ENCODE measurements at regions not wholly inside any gene's neighbourhood (a gene's known extent, or its start where the extent isn't known, plus 50 kb on each side); places are given as distances from the start of the nearest gene placed in this dataset.

- H3K9ac ChIP-seq (ENCODE audit: low read length in 3 of 3): no peak overlapping the region
- H3K9me3 ChIP-seq (ENCODE audit: control insufficient read depth in 2 of 3, insufficient read depth in 1 of 3, low read length in 3 of 3): no peaks in the 10 kb centered on the region
- no peaks in the 10 kb centered on the region for H3K4me1 ChIP-seq (ENCODE audit: control insufficient read depth in 2 of 3, insufficient read depth in 2 of 3, low read depth in 1 of 3, low read length in 3 of 3)
- DNase-seq (no peak), FAIRE-seq (no peak)
- intact Hi-C loops (cut with DNase I): no loop called here
- TF ChIP-seq, protein P1, sequence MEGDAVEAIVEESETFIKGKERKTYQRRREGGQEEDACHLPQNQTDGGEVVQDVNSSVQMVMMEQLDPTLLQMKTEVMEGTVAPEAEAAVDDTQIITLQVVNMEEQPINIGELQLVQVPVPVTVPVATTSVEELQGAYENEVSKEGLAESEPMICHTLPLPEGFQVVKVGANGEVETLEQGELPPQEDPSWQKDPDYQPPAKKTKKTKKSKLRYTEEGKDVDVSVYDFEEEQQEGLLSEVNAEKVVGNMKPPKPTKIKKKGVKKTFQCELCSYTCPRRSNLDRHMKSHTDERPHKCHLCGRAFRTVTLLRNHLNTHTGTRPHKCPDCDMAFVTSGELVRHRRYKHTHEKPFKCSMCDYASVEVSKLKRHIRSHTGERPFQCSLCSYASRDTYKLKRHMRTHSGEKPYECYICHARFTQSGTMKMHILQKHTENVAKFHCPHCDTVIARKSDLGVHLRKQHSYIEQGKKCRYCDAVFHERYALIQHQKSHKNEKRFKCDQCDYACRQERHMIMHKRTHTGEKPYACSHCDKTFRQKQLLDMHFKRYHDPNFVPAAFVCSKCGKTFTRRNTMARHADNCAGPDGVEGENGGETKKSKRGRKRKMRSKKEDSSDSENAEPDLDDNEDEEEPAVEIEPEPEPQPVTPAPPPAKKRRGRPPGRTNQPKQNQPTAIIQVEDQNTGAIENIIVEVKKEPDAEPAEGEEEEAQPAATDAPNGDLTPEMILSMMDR (IDR thresholded peaks at IDR 0.05; ENCODE audit: borderline replicate concordance, extremely low read depth, insufficient read depth): no peak
- H3K27ac ChIP-seq (ENCODE audit: low read depth in 2 of 2, low read length in 2 of 2): no peak overlapping the region
- H3K4me3 ChIP-seq (ENCODE audit: low read length in 3 of 3): no peak overlapping the region
- no peaks in the 10 kb centered on the region for H3K27me3 ChIP-seq (ENCODE audit: control insufficient read depth, insufficient read depth, low read length)
- H3K36me3 ChIP-seq (ENCODE audit: control insufficient read depth in 2 of 3, insufficient read depth in 3 of 3, low read length in 3 of 3): no peaks in the 10 kb centered on the region
Observed at GRCh38 chr7:84508606-84509005, 314.0 kb upstream of the SEMA3A start.

DNA sequence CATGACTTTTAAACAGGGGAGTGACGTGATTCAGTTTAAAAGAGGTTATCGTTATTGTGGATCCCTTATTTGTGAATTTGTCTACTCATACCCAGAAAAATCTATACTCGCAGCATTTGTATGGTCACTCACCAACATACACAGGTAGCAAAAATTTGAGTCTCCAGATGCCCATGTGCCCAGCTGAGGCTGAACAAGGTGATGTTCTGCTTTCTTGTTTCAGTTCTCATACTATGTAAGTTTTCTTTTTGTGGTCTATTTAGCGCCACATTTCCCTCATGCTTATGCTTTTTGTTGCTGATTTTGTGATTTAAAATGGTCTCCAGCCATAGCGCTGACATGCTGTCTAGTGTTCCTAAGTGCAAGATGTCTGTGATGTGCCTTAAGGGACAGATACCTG lies 312.9 kb upstream of the SEMA3A start:
- Histone ChIP-seq H3K27ac (ENCODE audit: low read depth in 2 of 2, low read length in 2 of 2) (no peak overlapping the region), H3K9ac (ENCODE audit: low read length in 3 of 3) (no peak overlapping the region), H3K36me3 (ENCODE audit: control insufficient read depth in 2 of 3, insufficient read depth in 3 of 3, low read length in 3 of 3) (no peaks in the 10 kb centered on the region), H3K4me1 (ENCODE audit: control insufficient read depth in 2 of 3, insufficient read depth in 2 of 3, low read depth in 1 of 3, low read length in 3 of 3) (no peaks in the 10 kb centered on the region), H3K27me3 (ENCODE audit: control insufficient read depth, insufficient read depth, low read length) (no peaks in the 10 kb centered on the region), H3K4me3 (ENCODE audit: low read length in 3 of 3) (no peak overlapping the region), H3K9me3 (ENCODE audit: control insufficient read depth in 2 of 3, insufficient read depth in 1 of 3, low read length in 3 of 3) (no peaks in the 10 kb centered on the region)
- FAIRE-seq: no peak
- TF ChIP-seq, protein P1 (IDR thresholded peaks at IDR 0.05; ENCODE audit: borderline replicate concordance, extremely low read depth, insufficient read depth): no peak
- no peak for DNase-seq
- intact Hi-C loops (cut with DNase I): no loop called here

GRCh38 chr7:84506151-84506550 lies 311.6 kb upstream of the SEMA3A start:
- Histone ChIP-seq H3K4me1 (ENCODE audit: control insufficient read depth in 2 of 3, insufficient read depth in 2 of 3, low read depth in 1 of 3, low read length in 3 of 3) (no peaks in the 10 kb centered on the region), H3K27ac (ENCODE audit: low read depth in 2 of 2, low read length in 2 of 2) (no peak overlapping the region), H3K9ac (ENCODE audit: low read length in 3 of 3) (no peak overlapping the region), H3K27me3 (ENCODE audit: control insufficient read depth, insufficient read depth, low read length) (no peaks in the 10 kb centered on the region), H3K36me3 (ENCODE audit: control insufficient read depth in 2 of 3, insufficient read depth in 3 of 3, low read length in 3 of 3) (no peaks in the 10 kb centered on the region), H3K4me3 (ENCODE audit: low read length in 3 of 3) (no peak overlapping the region), H3K9me3 (ENCODE audit: control insufficient read depth in 2 of 3, insufficient read depth in 1 of 3, low read length in 3 of 3) (no peaks in the 10 kb centered on the region)
- FAIRE-seq (no peak), DNase-seq (no peak)
- intact Hi-C loops (cut with DNase I): no loop called here
- TF ChIP-seq, protein P1 (IDR thresholded peaks at IDR 0.05; ENCODE audit: borderline replicate concordance, extremely low read depth, insufficient read depth): no peak

GRCh38 chr7:84502239-84502638 lies 307.6 kb upstream of the SEMA3A start:
- no peak for DNase-seq
- TF ChIP-seq, protein P1 (IDR thresholded peaks at IDR 0.05; ENCODE audit: borderline replicate concordance, extremely low read depth, insufficient read depth): no peak
- no peak for FAIRE-seq
- H3K27me3 ChIP-seq (ENCODE audit: control insufficient read depth, insufficient read depth, low read length): no peaks in the 10 kb centered on the region
- no peaks in the 10 kb centered on the region for H3K9me3 ChIP-seq (ENCODE audit: control insufficient read depth in 2 of 3, insufficient read depth in 1 of 3, low read length in 3 of 3)
- no peak overlapping the region for H3K9ac ChIP-seq (ENCODE audit: low read length in 3 of 3)
- H3K27ac ChIP-seq (ENCODE audit: low read depth in 2 of 2, low read length in 2 of 2): no peak overlapping the region
- intact Hi-C loops (cut with DNase I): no loop called here
- H3K36me3 ChIP-seq (ENCODE audit: control insufficient read depth in 2 of 3, insufficient read depth in 3 of 3, low read length in 3 of 3): no peaks in the 10 kb centered on the region
- no peaks in the 10 kb centered on the region for H3K4me1 ChIP-seq (ENCODE audit: control insufficient read depth in 2 of 3, insufficient read depth in 2 of 3, low read depth in 1 of 3, low read length in 3 of 3)
- no peak overlapping the region for H3K4me3 ChIP-seq (ENCODE audit: low read length in 3 of 3)

Data from kidney (tissue), 13 donors.